HepG2 (cell line): ENCODE measurements at regions not wholly inside any gene's neighbourhood (a gene's known extent, or its start where the extent isn't known, plus 50 kb on each side); places are given as distances from the start of the nearest gene placed in this dataset.

Experiments used
- ATAC-seq: fragments of 200-7000 bp; cut with Tn5 transposase; 3 replicates; pipeline ENCODE4 v1.9.1; 2020; ENCODE audit warnings: mild to moderate bottlenecking, moderate library complexity
- BruUV-seq: library from RNA; stranded (reverse); fragments of 400-500 nt; replicated peaks from 2 replicates; lab custom pipeline; 2021; lab: Mats Ljungman, UMichigan
- CTCF ChIA-PET: fragments of 300-600 bp; formaldehyde crosslinking; extraction: SDS; loops from one replicate; lab custom pipeline; 2021; ENCODE audit warnings: low total read pairs, inconsistent platforms, low intra/inter-chr PET ratio; lab: Yijun Ruan, JAX
- POLR2A ChIA-PET: fragments of 350-600 bp; sonication (Branson Sonifier 250); formaldehyde crosslinking; loops from one replicate; lab custom pipeline; 2020; ENCODE audit warnings: antibody characterized with exemption, inconsistent platforms; lab: Yijun Ruan, JAX
- DNase-seq: peaks from one replicate; pipeline ENCODE4 v3.0.0-alpha.2; 2015; ENCODE audit warnings: low spot score
- FAIRE-seq: peaks from 3 replicates; lab custom pipeline; 2011; peaks lifted over from hg19 to GRCh38; lab: Jason Lieb, UNC
- H2AFZ ChIP-seq: one replicate; pipeline ENCODE4 v1.6.1; 2011; ENCODE audit warnings: low read length, inconsistent platforms
- H3K27ac ChIP-seq: fragments of 300-600 bp; 3 replicates; pipeline ENCODE4 v1.8.0; 2011; ENCODE audit warnings: mixed run types, mild to moderate bottlenecking, mixed read lengths, low read length, inconsistent platforms; ENCODE audit not compliant: insufficient read depth; ENCODE audit errors: extremely low read length
- H3K27me3 ChIP-seq, 2 experiments: fragments of 200-600 bp in 1 of 2; 2 replicates in 1 of 2; 3 replicates in 1 of 2; pipeline versions ENCODE4 v1.6.0 to v1.8.0; 2011; ENCODE audit warnings: low read length in 2 of 2, mild to moderate bottlenecking in 2 of 2, moderate library complexity in 2 of 2, inconsistent platforms in 1 of 2; ENCODE audit not compliant: insufficient read depth in 2 of 2, control insufficient read depth in 1 of 2
- H3K36me3 ChIP-seq, 2 experiments: fragments of 200-600 bp in 1 of 2; replicated peaks in 1 of 2; 2 replicates in 1 of 2; 3 replicates in 1 of 2; pipeline versions ENCODE4 v1.5.1 to v1.8.0; 2011; ENCODE audit warnings: low read length in 2 of 2, inconsistent platforms in 1 of 2; ENCODE audit not compliant: insufficient read depth in 2 of 2, control insufficient read depth in 1 of 2
- H3K4me1 ChIP-seq: 2 replicates; pipeline ENCODE4 v1.5.1; 2012; ENCODE audit warnings: low read length, inconsistent platforms; ENCODE audit not compliant: insufficient read depth
- H3K4me2 ChIP-seq: 2 replicates; pipeline ENCODE4 v1.6.0; 2011; ENCODE audit warnings: low read depth, low read length, inconsistent platforms
- H3K4me3 ChIP-seq, 3 experiments: fragments of 200-600 bp in 1 of 3; sonication (generic), shearing (Covaris generic) in 1 of 3; replicated peaks in 1 of 3; 2 replicates each; pipeline ENCODE4 v1.5.1; 2011 to 2016; ENCODE audit warnings: low read length in 3 of 3, inconsistent platforms in 2 of 3, low read depth in 2 of 3, mild to moderate bottlenecking in 2 of 3, control low read depth in 1 of 3, mixed read lengths in 1 of 3; ENCODE audit not compliant: insufficient read depth in 1 of 3
- H3K79me2 ChIP-seq: one replicate; pipeline ENCODE4 v1.6.1; 2011; ENCODE audit warnings: low read length, inconsistent platforms; ENCODE audit not compliant: insufficient read depth
- H3K9ac ChIP-seq: 2 replicates; pipeline ENCODE4 v1.6.0; 2011; ENCODE audit warnings: mild to moderate bottlenecking, low read depth, low read length, inconsistent platforms; ENCODE audit not compliant: insufficient read depth
- H3K9me3 ChIP-seq: 2 replicates; pipeline ENCODE4 v1.5.1; 2012; ENCODE audit warnings: mild to moderate bottlenecking, low read length
- H4K20me1 ChIP-seq: 2 replicates; pipeline ENCODE4 v1.6.0; 2011; ENCODE audit warnings: inconsistent platforms, mild to moderate bottlenecking, low read length, moderate library complexity; ENCODE audit not compliant: insufficient read depth
- E2F2 ChIP-seq: sonication (generic); formaldehyde crosslinking; IDR thresholded peaks from 2 replicates; pipeline ENCODE4 v1.4.0; 2020; ENCODE audit warnings: missing genetic modification reagents, borderline replicate concordance
- HES4 ChIP-seq: sonication (generic); formaldehyde crosslinking; IDR thresholded peaks from 2 replicates; pipeline ENCODE4 v1.9.0; 2021; ENCODE audit warnings: mild to moderate bottlenecking, missing genetic modification reagents, borderline replicate concordance
- HNRNPH1 ChIP-seq: fragments of 200-400 bp; formaldehyde crosslinking; optimal IDR thresholded peaks from 2 replicates; pipeline ENCODE3; 2017; ENCODE audit warnings: mild to moderate bottlenecking, low read depth, low read length
- NCOR1 ChIP-seq: fragments of 200-600 bp; sonication (generic); IDR thresholded peaks from 2 replicates; pipeline ENCODE4 v1.7.0; 2017; ENCODE audit warnings: antibody characterized with exemption, low read length, borderline replicate concordance
- SPEN ChIP-seq: sonication (generic); formaldehyde crosslinking; IDR thresholded peaks from 2 replicates; pipeline ENCODE4 v1.5.1; 2020; ENCODE audit warnings: low read depth, mild to moderate bottlenecking, missing genetic modification reagents
- ZC3H4 ChIP-seq: sonication (generic); formaldehyde crosslinking; IDR thresholded peaks from 2 replicates; pipeline ENCODE4 v1.4.0; 2020; ENCODE audit warnings: missing genetic modification reagents, borderline replicate concordance
- ZKSCAN1 ChIP-seq: fragments of 150-350 bp; IDR thresholded peaks from 2 replicates; pipeline ENCODE4 v1.6.1; 2014; ENCODE audit warnings: low read length
- ZNF317 ChIP-seq: sonication (generic); formaldehyde crosslinking; IDR thresholded peaks from 2 replicates; pipeline ENCODE4 v1.5.0; 2020; ENCODE audit warnings: mild to moderate bottlenecking, missing genetic modification reagents
- ZNF430 ChIP-seq: sonication (generic); formaldehyde crosslinking; IDR thresholded peaks from 2 replicates; pipeline ENCODE4 v1.9.0; 2021; ENCODE audit warnings: mild to moderate bottlenecking, missing genetic modification reagents
- ZNF468 ChIP-seq: sonication (generic); formaldehyde crosslinking; IDR thresholded peaks from 2 replicates; pipeline ENCODE4 v1.8.0; 2022; ENCODE audit warnings: mild to moderate bottlenecking, moderate library complexity, missing genetic modification reagents
- ZNF484 ChIP-seq: sonication (generic); formaldehyde crosslinking; IDR thresholded peaks from 2 replicates; pipeline ENCODE4 v1.5.1; 2020; ENCODE audit warnings: mild to moderate bottlenecking, low read depth, missing genetic modification reagents, borderline replicate concordance
- ZNF510 ChIP-seq: sonication (generic); formaldehyde crosslinking; IDR thresholded peaks from 2 replicates; pipeline ENCODE4 v1.4.0; 2020; ENCODE audit warnings: low read depth, mild to moderate bottlenecking, missing genetic modification reagents
- ZNF775 ChIP-seq: sonication (generic); formaldehyde crosslinking; IDR thresholded peaks from 2 replicates; pipeline ENCODE4 v1.4.0; 2020; ENCODE audit warnings: missing genetic modification reagents, mild to moderate bottlenecking, moderate library complexity, borderline replicate concordance
- ZNF879 ChIP-seq: sonication (generic); formaldehyde crosslinking; IDR thresholded peaks from 2 replicates; pipeline ENCODE4 v1.8.1; 2023; ENCODE audit warnings: missing genetic modification reagents
- ZSCAN9 ChIP-seq: IDR thresholded peaks from 2 replicates; pipeline ENCODE4 v1.6.1; 2016; ENCODE audit warnings: borderline replicate concordance
- WGBS: methylation state at CpG from one replicate; pipeline ENCODE4 v1.1.6; 2017; ENCODE audit warnings: low lambda C conversion rate; 5-methylcytosine and 5-hydroxymethylcytosine counted together
- in situ Hi-C: cut with HindIII; loops from 2 replicates; pipeline ENCODE4 v1.10.0; 2017; ENCODE audit warnings: low pct_unique_long_range_greater_than_20kb; ENCODE audit not compliant: extremely low pct_ligation_motif_present
- intact Hi-C: fragments of 100-400 bp; cut with micrococcal nuclease; formaldehyde crosslinking; loops from one replicate; pipeline ENCODE4 v1.10.0; 2022; ENCODE audit not compliant: unreplicated experiment
- TF ChIP-seq, protein P1 (sequence below): sonication (generic); formaldehyde crosslinking; IDR thresholded peaks from 2 replicates; pipeline ENCODE4 v1.4.0; 2020; ENCODE audit warnings: mild to moderate bottlenecking, missing genetic modification reagents
- TF ChIP-seq, protein P2 (sequence below): sonication (generic); formaldehyde crosslinking; IDR thresholded peaks from 2 replicates; pipeline ENCODE4 v1.4.0; 2020; ENCODE audit warnings: mild to moderate bottlenecking, missing genetic modification reagents
- TF ChIP-seq, protein P3 (sequence below): sonication (generic); formaldehyde crosslinking; IDR thresholded peaks from 2 replicates; pipeline ENCODE4 v1.4.0; 2020; ENCODE audit warnings: missing genetic modification reagents, borderline replicate concordance

DNA sequence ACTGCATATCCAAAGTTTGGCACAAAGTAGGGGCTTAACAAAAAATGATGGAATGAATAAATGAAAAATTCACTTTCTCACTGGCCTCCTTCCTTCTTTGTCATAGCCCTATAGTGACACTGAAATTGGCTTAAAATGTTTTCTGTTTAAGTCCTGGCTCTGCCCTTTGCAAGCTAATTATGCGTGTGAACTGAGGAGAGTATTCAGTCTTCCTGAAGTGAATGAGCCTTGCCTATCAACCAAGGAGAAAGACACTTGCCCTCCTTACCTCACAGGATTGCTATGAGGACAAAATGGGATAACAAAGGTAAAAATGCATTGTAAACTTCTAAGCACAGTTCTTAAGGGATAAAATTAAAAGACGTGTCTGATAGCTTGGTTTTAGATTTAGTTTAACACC is 729.8 kb upstream of the ANO3 start:
- no peak overlapping the region for H3K27ac ChIP-seq
- ChIA-PET CTCF (no interaction called here), POLR2A (no interaction called here)
- in situ Hi-C loops (no loop called here), intact Hi-C loops (no loop called here)
- no peak overlapping the region for H3K4me2 ChIP-seq
- BruUV-seq: no TSS peak
- 31% methylated on average over 2 of the region's 2 CpGs for WGBS
- H3K36me3 ChIP-seq: no peaks in the 10 kb centered on the region
- no peak overlapping the region for H2AFZ ChIP-seq
- ATAC-seq: no peak
- H3K9ac ChIP-seq: no peak overlapping the region
- no peaks in the 10 kb centered on the region for H4K20me1 ChIP-seq
- FAIRE-seq: no peak
- H3K4me1 ChIP-seq: no peaks in the 10 kb centered on the region
- no peak overlapping the region for H3K4me3 ChIP-seq
- H3K27me3 ChIP-seq: no peaks in the 10 kb centered on the region
- DNase-seq: no peak
- no peaks in the 10 kb centered on the region for H3K79me2 ChIP-seq
- H3K9me3 ChIP-seq: peaks cover 24% of the 10 kb centered on the region
- TF ChIP-seq ZNF317 (CRISPR knock-in tag) (no peak), SPEN (CRISPR knock-in tag) (no peak), ZNF775 (CRISPR knock-in tag) (no peak), ZNF468 (CRISPR knock-in tag) (no peak), ZKSCAN1 (no peak), ZNF430 (CRISPR knock-in tag) (no peak), ZC3H4 (no peak), HES4 (CRISPR knock-in tag) (no peak), ZNF510 (no peak), E2F2 (CRISPR knock-in tag) (no peak), HNRNPH1 (no peak), ZSCAN9 (CRISPR knock-in tag) (no peak), ZNF484 (CRISPR knock-in tag) (no peak), NCOR1 (no peak), ZNF879 (CRISPR knock-in tag) (no peak)
- TF ChIP-seq, protein P1, sequence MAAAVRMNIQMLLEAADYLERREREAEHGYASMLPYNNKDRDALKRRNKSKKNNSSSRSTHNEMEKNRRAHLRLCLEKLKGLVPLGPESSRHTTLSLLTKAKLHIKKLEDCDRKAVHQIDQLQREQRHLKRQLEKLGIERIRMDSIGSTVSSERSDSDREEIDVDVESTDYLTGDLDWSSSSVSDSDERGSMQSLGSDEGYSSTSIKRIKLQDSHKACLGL (CRISPR knock-in tag): no peak
- TF ChIP-seq, protein P2, sequence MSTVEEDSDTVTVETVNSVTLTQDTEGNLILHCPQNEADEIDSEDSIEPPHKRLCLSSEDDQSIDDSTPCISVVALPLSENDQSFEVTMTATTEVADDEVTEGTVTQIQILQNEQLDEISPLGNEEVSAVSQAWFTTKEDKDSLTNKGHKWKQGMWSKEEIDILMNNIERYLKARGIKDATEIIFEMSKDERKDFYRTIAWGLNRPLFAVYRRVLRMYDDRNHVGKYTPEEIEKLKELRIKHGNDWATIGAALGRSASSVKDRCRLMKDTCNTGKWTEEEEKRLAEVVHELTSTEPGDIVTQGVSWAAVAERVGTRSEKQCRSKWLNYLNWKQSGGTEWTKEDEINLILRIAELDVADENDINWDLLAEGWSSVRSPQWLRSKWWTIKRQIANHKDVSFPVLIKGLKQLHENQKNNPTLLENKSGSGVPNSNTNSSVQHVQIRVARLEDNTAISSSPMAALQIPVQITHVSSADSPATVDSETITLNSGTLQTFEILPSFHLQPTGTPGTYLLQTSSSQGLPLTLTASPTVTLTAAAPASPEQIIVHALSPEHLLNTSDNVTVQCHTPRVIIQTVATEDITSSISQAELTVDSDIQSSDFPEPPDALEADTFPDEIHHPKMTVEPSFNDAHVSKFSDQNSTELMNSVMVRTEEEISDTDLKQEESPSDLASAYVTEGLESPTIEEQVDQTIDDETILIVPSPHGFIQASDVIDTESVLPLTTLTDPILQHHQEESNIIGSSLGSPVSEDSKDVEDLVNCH (CRISPR knock-in tag): no peak
- TF ChIP-seq, protein P3, sequence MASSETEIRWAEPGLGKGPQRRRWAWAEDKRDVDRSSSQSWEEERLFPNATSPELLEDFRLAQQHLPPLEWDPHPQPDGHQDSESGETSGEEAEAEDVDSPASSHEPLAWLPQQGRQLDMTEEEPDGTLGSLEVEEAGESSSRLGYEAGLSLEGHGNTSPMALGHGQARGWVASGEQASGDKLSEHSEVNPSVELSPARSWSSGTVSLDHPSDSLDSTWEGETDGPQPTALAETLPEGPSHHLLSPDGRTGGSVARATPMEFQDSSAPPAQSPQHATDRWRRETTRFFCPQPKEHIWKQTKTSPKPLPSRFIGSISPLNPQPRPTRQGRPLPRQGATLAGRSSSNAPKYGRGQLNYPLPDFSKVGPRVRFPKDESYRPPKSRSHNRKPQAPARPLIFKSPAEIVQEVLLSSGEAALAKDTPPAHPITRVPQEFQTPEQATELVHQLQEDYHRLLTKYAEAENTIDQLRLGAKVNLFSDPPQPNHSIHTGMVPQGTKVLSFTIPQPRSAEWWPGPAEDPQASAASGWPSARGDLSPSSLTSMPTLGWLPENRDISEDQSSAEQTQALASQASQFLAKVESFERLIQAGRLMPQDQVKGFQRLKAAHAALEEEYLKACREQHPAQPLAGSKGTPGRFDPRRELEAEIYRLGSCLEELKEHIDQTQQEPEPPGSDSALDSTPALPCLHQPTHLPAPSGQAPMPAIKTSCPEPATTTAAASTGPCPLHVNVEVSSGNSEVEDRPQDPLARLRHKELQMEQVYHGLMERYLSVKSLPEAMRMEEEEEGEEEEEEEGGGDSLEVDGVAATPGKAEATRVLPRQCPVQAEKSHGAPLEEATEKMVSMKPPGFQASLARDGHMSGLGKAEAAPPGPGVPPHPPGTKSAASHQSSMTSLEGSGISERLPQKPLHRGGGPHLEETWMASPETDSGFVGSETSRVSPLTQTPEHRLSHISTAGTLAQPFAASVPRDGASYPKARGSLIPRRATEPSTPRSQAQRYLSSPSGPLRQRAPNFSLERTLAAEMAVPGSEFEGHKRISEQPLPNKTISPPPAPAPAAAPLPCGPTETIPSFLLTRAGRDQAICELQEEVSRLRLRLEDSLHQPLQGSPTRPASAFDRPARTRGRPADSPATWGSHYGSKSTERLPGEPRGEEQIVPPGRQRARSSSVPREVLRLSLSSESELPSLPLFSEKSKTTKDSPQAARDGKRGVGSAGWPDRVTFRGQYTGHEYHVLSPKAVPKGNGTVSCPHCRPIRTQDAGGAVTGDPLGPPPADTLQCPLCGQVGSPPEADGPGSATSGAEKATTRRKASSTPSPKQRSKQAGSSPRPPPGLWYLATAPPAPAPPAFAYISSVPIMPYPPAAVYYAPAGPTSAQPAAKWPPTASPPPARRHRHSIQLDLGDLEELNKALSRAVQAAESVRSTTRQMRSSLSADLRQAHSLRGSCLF (CRISPR knock-in tag): no peak
